SK-N-SH (cell line): ENCODE measurements at regions not wholly inside any gene's neighbourhood (a gene's known extent, or its start where the extent isn't known, plus 50 kb on each side); places are given as distances from the start of the nearest gene placed in this dataset.

Experiments used
- ELF1 ChIP-seq: IDR thresholded peaks from 2 replicates; pipeline ENCODE4 v1.4.0; 2012
- EP300 ChIP-seq, 2 experiments: IDR thresholded peaks; 2 replicates each; pipeline versions ENCODE4 v1.4.0 to v1.6.1; 2012; ENCODE audit warnings: borderline replicate concordance in 1 of 2, low read depth in 1 of 2, low read length in 1 of 2
- EZH2phosphoT487 ChIP-seq: fragments of 200-600 bp; sonication (generic); IDR thresholded peaks from 2 replicates; pipeline ENCODE4 v1.6.1; 2017; ENCODE audit warnings: low read depth, mixed run types, mild to moderate bottlenecking, antibody characterized with exemption, moderate library complexity, borderline replicate concordance
- FOXM1 ChIP-seq: IDR thresholded peaks from 2 replicates; pipeline ENCODE4 v1.4.0; 2012; ENCODE audit warnings: low read depth, mild to moderate bottlenecking
- JUND ChIP-seq: IDR thresholded peaks from 2 replicates; pipeline ENCODE4 v1.4.0; 2012
- TF ChIP-seq, protein P1 (sequence below): fragments of 200-600 bp; sonication (generic); IDR thresholded peaks from 2 replicates; pipeline ENCODE4 v1.6.1; 2017; ENCODE audit warnings: antibody characterized with exemption, mild to moderate bottlenecking, moderate library complexity
- TF ChIP-seq, protein P2 (sequence below): IDR thresholded peaks from 2 replicates; pipeline ENCODE4 v1.6.1; 2012; ENCODE audit warnings: mild to moderate bottlenecking, low read depth, low read length, moderate library complexity
- TF ChIP-seq, protein P3 (sequence below): IDR thresholded peaks from 2 replicates; pipeline ENCODE4 v1.4.0; 2012; ENCODE audit warnings: low read depth, borderline replicate concordance

DNA sequence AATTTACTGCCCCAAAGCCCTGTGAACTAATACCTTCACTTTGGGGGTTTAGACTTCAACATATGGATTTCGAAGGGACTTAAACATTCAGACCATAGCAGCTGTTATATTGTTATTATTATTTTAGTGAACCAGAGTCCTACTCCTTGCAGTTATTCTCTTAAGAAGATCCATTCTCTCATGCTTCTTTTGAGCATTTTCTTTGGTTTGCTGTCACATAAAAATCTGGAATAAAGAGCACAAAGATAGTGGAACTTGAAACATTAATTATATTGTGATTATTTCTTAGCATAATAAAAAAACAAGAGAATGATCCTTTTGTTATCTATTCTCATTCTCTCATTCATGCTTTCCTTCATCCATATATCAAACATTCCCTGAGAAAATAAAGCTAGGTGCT is 166.4 kb upstream of the GBE1 start:
- TF ChIP-seq JUND, result no peak
- no peak for TF ChIP-seq FOXM1
- TF ChIP-seq, protein P1, sequence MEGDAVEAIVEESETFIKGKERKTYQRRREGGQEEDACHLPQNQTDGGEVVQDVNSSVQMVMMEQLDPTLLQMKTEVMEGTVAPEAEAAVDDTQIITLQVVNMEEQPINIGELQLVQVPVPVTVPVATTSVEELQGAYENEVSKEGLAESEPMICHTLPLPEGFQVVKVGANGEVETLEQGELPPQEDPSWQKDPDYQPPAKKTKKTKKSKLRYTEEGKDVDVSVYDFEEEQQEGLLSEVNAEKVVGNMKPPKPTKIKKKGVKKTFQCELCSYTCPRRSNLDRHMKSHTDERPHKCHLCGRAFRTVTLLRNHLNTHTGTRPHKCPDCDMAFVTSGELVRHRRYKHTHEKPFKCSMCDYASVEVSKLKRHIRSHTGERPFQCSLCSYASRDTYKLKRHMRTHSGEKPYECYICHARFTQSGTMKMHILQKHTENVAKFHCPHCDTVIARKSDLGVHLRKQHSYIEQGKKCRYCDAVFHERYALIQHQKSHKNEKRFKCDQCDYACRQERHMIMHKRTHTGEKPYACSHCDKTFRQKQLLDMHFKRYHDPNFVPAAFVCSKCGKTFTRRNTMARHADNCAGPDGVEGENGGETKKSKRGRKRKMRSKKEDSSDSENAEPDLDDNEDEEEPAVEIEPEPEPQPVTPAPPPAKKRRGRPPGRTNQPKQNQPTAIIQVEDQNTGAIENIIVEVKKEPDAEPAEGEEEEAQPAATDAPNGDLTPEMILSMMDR, result no peak
- no peak for TF ChIP-seq EZH2phosphoT487
- TF ChIP-seq, protein P2, sequence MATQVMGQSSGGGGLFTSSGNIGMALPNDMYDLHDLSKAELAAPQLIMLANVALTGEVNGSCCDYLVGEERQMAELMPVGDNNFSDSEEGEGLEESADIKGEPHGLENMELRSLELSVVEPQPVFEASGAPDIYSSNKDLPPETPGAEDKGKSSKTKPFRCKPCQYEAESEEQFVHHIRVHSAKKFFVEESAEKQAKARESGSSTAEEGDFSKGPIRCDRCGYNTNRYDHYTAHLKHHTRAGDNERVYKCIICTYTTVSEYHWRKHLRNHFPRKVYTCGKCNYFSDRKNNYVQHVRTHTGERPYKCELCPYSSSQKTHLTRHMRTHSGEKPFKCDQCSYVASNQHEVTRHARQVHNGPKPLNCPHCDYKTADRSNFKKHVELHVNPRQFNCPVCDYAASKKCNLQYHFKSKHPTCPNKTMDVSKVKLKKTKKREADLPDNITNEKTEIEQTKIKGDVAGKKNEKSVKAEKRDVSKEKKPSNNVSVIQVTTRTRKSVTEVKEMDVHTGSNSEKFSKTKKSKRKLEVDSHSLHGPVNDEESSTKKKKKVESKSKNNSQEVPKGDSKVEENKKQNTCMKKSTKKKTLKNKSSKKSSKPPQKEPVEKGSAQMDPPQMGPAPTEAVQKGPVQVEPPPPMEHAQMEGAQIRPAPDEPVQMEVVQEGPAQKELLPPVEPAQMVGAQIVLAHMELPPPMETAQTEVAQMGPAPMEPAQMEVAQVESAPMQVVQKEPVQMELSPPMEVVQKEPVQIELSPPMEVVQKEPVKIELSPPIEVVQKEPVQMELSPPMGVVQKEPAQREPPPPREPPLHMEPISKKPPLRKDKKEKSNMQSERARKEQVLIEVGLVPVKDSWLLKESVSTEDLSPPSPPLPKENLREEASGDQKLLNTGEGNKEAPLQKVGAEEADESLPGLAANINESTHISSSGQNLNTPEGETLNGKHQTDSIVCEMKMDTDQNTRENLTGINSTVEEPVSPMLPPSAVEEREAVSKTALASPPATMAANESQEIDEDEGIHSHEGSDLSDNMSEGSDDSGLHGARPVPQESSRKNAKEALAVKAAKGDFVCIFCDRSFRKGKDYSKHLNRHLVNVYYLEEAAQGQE, result no peak
- TF ChIP-seq EP300 (IDR thresholded peaks at IDR 0.05; ENCODE audit: borderline replicate concordance in 1 of 2, low read depth in 1 of 2, low read length in 1 of 2), result no peak
- TF ChIP-seq, protein P3, sequence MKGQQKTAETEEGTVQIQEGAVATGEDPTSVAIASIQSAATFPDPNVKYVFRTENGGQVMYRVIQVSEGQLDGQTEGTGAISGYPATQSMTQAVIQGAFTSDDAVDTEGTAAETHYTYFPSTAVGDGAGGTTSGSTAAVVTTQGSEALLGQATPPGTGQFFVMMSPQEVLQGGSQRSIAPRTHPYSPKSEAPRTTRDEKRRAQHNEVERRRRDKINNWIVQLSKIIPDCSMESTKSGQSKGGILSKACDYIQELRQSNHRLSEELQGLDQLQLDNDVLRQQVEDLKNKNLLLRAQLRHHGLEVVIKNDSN, result no peak
- no peak for TF ChIP-seq ELF1
